HG03558 (cell line): ENCODE measurements at regions not wholly inside any gene's neighbourhood (a gene's known extent, or its start where the extent isn't known, plus 50 kb on each side); places are given as distances from the start of the nearest gene placed in this dataset.
"Not testable (repeated sequence)": the region's sequence is repeated elsewhere in the genome, so short reads cannot be mapped to it uniquely, and the experiment has no call there.

Source experiments
- ATAC-seq: cut with Tn5 transposase; IDR thresholded peaks from one replicate; pipeline ENCODE4 v1.9.1; 2021; ENCODE audit warnings: moderate number of reproducible peaks; ENCODE audit not compliant: unreplicated experiment; ENCODE audit errors: extremely low read depth

- no peak for ATAC-seq
Observed at GRCh38 chr6:112947507-112947906, 600.4 kb downstream of the RFPL4B start.

GRCh38 chr6:112951829-112952228, 604.7 kb downstream of the RFPL4B start:
- no peak for ATAC-seq

- ATAC-seq: not testable (repeated sequence)
Observed at GRCh38 chr6:112955743-112956142, 608.6 kb downstream of the RFPL4B start.

- no peak for ATAC-seq
Observed at GRCh38 chr6:112956696-112957535, 609.8 kb downstream of the RFPL4B start.

- ATAC-seq: no peak
Observed at GRCh38 chr6:112957536-112957916, 610.4 kb downstream of the RFPL4B start.

GRCh38 chr6:112960130-112960529, 613.0 kb downstream of the RFPL4B start:
- ATAC-seq: not testable (repeated sequence)

GRCh38 chr6:112967974-112968373, 620.8 kb downstream of the RFPL4B start:
- no peak for ATAC-seq

- no peak for ATAC-seq
Observed at GRCh38 chr6:112971651-112972050, 624.5 kb downstream of the RFPL4B start.

GRCh38 chr6:112974931-112975330, 627.8 kb downstream of the RFPL4B start:
- not testable (repeated sequence) for ATAC-seq

GRCh38 chr6:112976579-112976978, 629.4 kb downstream of the RFPL4B start:
- not testable (repeated sequence) for ATAC-seq

- no peak for ATAC-seq
Observed at GRCh38 chr6:112979830-112980229, 632.7 kb downstream of the RFPL4B start.

GRCh38 chr6:112980676-112981075, 633.5 kb downstream of the RFPL4B start:
- ATAC-seq: no peak

GRCh38 chr6:112983713-112984261, 636.7 kb downstream of the RFPL4B start:
- no peak for ATAC-seq

- ATAC-seq: no peak
Observed at GRCh38 chr6:112984899-112985298, 637.8 kb downstream of the RFPL4B start.

- ATAC-seq: no peak
Observed at GRCh38 chr6:112986321-112986720, 639.2 kb downstream of the RFPL4B start.

GRCh38 chr6:112988748-112989147, 641.6 kb downstream of the RFPL4B start:
- ATAC-seq: no peak

- ATAC-seq: no peak
Observed at GRCh38 chr6:112990971-112991370, 643.8 kb downstream of the RFPL4B start.

- ATAC-seq: no peak
Observed at GRCh38 chr6:112991912-112992311, 644.8 kb downstream of the RFPL4B start.

- ATAC-seq: no peak
Observed at GRCh38 chr6:112997421-112998085, 650.4 kb downstream of the RFPL4B start.

- ATAC-seq: no peak
Observed at GRCh38 chr6:113004054-113004453, 656.9 kb downstream of the RFPL4B start.
